ENCODE measurements at regions not wholly inside any gene's neighbourhood (a gene's known extent, or its start where the extent isn't known, plus 50 kb on each side); places are given as distances from the start of the nearest gene placed in this dataset.

DNA sequence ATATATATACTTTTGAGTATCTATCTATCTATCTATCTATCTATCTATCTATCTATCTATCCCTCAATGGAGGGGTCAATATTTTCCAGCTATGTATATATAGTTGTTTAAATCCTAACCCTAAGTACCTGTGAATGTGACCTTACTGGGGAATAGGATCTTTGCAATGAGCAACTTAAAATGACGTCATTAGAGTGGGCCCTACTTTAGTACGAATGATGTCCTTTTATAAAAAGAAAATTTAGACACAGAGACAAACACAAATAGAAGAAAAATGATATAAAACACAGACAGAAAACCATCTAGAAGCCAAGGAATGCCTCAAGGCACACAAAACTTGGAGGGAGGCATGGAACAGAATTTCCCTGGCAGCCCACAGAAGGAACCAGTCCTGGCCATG lies 2283.7 kb downstream of the NCAM2 start:
- no peak overlapping the region for H3K27ac ChIP-seq (ENCODE audit: low read length)
- no peak overlapping the region for H3K9ac ChIP-seq (ENCODE audit: low read length)
- no peak for TF ChIP-seq EZH2 (IDR thresholded peaks at IDR 0.05; ENCODE audit: borderline replicate concordance, insufficient read depth, low read length, poor library complexity, severe bottlenecking)
- TF ChIP-seq, protein P1, sequence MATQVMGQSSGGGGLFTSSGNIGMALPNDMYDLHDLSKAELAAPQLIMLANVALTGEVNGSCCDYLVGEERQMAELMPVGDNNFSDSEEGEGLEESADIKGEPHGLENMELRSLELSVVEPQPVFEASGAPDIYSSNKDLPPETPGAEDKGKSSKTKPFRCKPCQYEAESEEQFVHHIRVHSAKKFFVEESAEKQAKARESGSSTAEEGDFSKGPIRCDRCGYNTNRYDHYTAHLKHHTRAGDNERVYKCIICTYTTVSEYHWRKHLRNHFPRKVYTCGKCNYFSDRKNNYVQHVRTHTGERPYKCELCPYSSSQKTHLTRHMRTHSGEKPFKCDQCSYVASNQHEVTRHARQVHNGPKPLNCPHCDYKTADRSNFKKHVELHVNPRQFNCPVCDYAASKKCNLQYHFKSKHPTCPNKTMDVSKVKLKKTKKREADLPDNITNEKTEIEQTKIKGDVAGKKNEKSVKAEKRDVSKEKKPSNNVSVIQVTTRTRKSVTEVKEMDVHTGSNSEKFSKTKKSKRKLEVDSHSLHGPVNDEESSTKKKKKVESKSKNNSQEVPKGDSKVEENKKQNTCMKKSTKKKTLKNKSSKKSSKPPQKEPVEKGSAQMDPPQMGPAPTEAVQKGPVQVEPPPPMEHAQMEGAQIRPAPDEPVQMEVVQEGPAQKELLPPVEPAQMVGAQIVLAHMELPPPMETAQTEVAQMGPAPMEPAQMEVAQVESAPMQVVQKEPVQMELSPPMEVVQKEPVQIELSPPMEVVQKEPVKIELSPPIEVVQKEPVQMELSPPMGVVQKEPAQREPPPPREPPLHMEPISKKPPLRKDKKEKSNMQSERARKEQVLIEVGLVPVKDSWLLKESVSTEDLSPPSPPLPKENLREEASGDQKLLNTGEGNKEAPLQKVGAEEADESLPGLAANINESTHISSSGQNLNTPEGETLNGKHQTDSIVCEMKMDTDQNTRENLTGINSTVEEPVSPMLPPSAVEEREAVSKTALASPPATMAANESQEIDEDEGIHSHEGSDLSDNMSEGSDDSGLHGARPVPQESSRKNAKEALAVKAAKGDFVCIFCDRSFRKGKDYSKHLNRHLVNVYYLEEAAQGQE (IDR thresholded peaks at IDR 0.05; ENCODE audit: borderline replicate concordance), result no peak
- no peak for TF ChIP-seq RAD21 (conservative IDR thresholded peaks at IDR 0.05)
- TF ChIP-seq POLR2AphosphoS5 (IDR thresholded peaks at IDR 0.05), result no peak
- TF ChIP-seq CTCF (IDR thresholded peaks at IDR 0.05; ENCODE audit: poor library complexity, severe bottlenecking), result no peak
- no peak for TF ChIP-seq MXI1 (conservative IDR thresholded peaks at IDR 0.05; ENCODE audit: poor library complexity, severe bottlenecking)
- TF ChIP-seq EP300 (conservative IDR thresholded peaks at IDR 0.05; ENCODE audit: poor library complexity, severe bottlenecking), result no peak
- no peak for TF ChIP-seq SMC3 (conservative IDR thresholded peaks at IDR 0.05; ENCODE audit: poor library complexity)
- TF ChIP-seq TAF1 (IDR thresholded peaks at IDR 0.05; ENCODE audit: low read depth), result no peak
- no peak overlapping the region for H3K4me2 ChIP-seq (ENCODE audit: low read length)
- no peak overlapping the region for H2AFZ ChIP-seq (ENCODE audit: low read depth, low read length)
- H4K20me1 ChIP-seq (ENCODE audit: insufficient read depth), result no peaks in the 10 kb centered on the region
- H3K79me2 ChIP-seq (replicated peaks; ENCODE audit: insufficient read depth, low read length), result no peaks in the 10 kb centered on the region
- H3K9me2 ChIP-seq (ENCODE audit: insufficient read depth, low read length), result no peaks in the 10 kb centered on the region
- H3K36me3 ChIP-seq (ENCODE audit: insufficient read depth, low read length), result no peaks in the 10 kb centered on the region
- H3F3A ChIP-seq (ENCODE audit: insufficient read depth, low read length, poor library complexity, severe bottlenecking), result no peaks in the 10 kb centered on the region
- H3K9me3 ChIP-seq (ENCODE audit: low read length), result no peaks in the 10 kb centered on the region
- H3K27me3 ChIP-seq (ENCODE audit: insufficient read depth, low read depth, low read length), result no peaks in the 10 kb centered on the region
- no peak overlapping the region for H3K4me3 ChIP-seq (ENCODE audit: low read length)

GRCh38 chr21:23249760-23250159 lies 2251.6 kb downstream of the NCAM2 start:
- Histone ChIP-seq H3K4me2 (ENCODE audit: low read length) (no peak overlapping the region), H3K27ac (ENCODE audit: low read length) (no peak overlapping the region), H3K79me2 (replicated peaks; ENCODE audit: insufficient read depth, low read length) (no peaks in the 10 kb centered on the region), H3K9me3 (ENCODE audit: low read length) (no peaks in the 10 kb centered on the region), H3K9ac (ENCODE audit: low read length) (no peak overlapping the region), H4K20me1 (ENCODE audit: insufficient read depth) (no peaks in the 10 kb centered on the region), H3K9me2 (ENCODE audit: insufficient read depth, low read length) (no peaks in the 10 kb centered on the region), H3K36me3 (ENCODE audit: insufficient read depth, low read length) (no peaks in the 10 kb centered on the region), H3K27me3 (ENCODE audit: insufficient read depth, low read depth, low read length) (no peaks in the 10 kb centered on the region), H3K4me3 (ENCODE audit: low read length) (no peak overlapping the region), H3F3A (ENCODE audit: insufficient read depth, low read length, poor library complexity, severe bottlenecking) (no peaks in the 10 kb centered on the region), H2AFZ (ENCODE audit: low read depth, low read length) (no peak overlapping the region)
- no peak for TF ChIP-seq EZH2 (IDR thresholded peaks at IDR 0.05; ENCODE audit: borderline replicate concordance, insufficient read depth, low read length, poor library complexity, severe bottlenecking)
- no peak for TF ChIP-seq CTCF (IDR thresholded peaks at IDR 0.05; ENCODE audit: poor library complexity, severe bottlenecking)
- TF ChIP-seq RAD21 (conservative IDR thresholded peaks at IDR 0.05), result no peak
- no peak for TF ChIP-seq TAF1 (IDR thresholded peaks at IDR 0.05; ENCODE audit: low read depth)
- TF ChIP-seq EP300 (conservative IDR thresholded peaks at IDR 0.05; ENCODE audit: poor library complexity, severe bottlenecking), result no peak
- TF ChIP-seq, protein P1 (IDR thresholded peaks at IDR 0.05; ENCODE audit: borderline replicate concordance), result no peak
- no peak for TF ChIP-seq MXI1 (conservative IDR thresholded peaks at IDR 0.05; ENCODE audit: poor library complexity, severe bottlenecking)
- no peak for TF ChIP-seq SMC3 (conservative IDR thresholded peaks at IDR 0.05; ENCODE audit: poor library complexity)
- no peak for TF ChIP-seq POLR2AphosphoS5 (IDR thresholded peaks at IDR 0.05)

Measured in neural cell (in vitro differentiated cells).